Panc1 (cell line): ENCODE measurements at regions not wholly inside any gene's neighbourhood (a gene's known extent, or its start where the extent isn't known, plus 50 kb on each side); places are given as distances from the start of the nearest gene placed in this dataset.
"Not testable (repeated sequence)": the region's sequence is repeated elsewhere in the genome, so short reads cannot be mapped to it uniquely, and the experiment has no call there.

Source experiments
- ATAC-seq: fragments of 200-7000 bp; cut with Tn5 transposase; 2 replicates; pipeline ENCODE4 v1.9.1; 2020; ENCODE audit warnings: mild to moderate bottlenecking, moderate library complexity
- BruUV-seq: library from RNA; stranded (reverse); fragments of 400-500 nt; replicated peaks from 2 replicates; lab custom pipeline; 2021; lab: Mats Ljungman, UMichigan
- CTCF ChIA-PET: fragments of 300-600 bp; sonication (Branson Sonifier 250); formaldehyde crosslinking; loops from one replicate; lab custom pipeline; 2022; ENCODE audit warnings: antibody characterized with exemption; lab: Charles Lee
- POLR2A ChIA-PET: fragments of 300-600 bp; sonication (Branson Sonifier 250); formaldehyde crosslinking; loops from one replicate; lab custom pipeline; 2022; ENCODE audit warnings: antibody characterized with exemption; lab: Charles Lee
- DNase-seq: peaks from one replicate; pipeline ENCODE4 v3.0.0-alpha.2; 2010; ENCODE audit warnings: low read depth, low spot score
- H3K27ac ChIP-seq: 2 replicates; pipeline ENCODE4 v1.5.1; 2011; ENCODE audit warnings: mild to moderate bottlenecking, low read length, inconsistent platforms
- H3K27me3 ChIP-seq: fragments of 200-500 bp; sonication (Bioruptor generic); 2 replicates; pipeline ENCODE4 v1.6.0; 2014; ENCODE audit warnings: low read length, inconsistent platforms; ENCODE audit not compliant: control insufficient read depth, insufficient read depth
- H3K36me3 ChIP-seq: fragments of 200-500 bp; sonication (Bioruptor generic); 2 replicates; pipeline ENCODE4 v1.5.1; 2014; ENCODE audit warnings: inconsistent platforms, mild to moderate bottlenecking, low read length, moderate library complexity; ENCODE audit not compliant: control insufficient read depth, insufficient read depth
- H3K4me1 ChIP-seq: 2 replicates; pipeline ENCODE4 v1.5.1; 2011; ENCODE audit warnings: inconsistent platforms, mild to moderate bottlenecking, low read length, moderate library complexity; ENCODE audit not compliant: control insufficient read depth, insufficient read depth
- H3K4me3 ChIP-seq, 2 experiments: 2 replicates each; pipeline ENCODE4 v1.5.1; 2011 to 2012; ENCODE audit warnings: low read depth in 2 of 2, low read length in 2 of 2, mild to moderate bottlenecking in 2 of 2, inconsistent platforms in 1 of 2, moderate library complexity in 1 of 2
- H3K9me3 ChIP-seq: fragments of 200-500 bp; sonication (Bioruptor generic); 2 replicates; pipeline ENCODE4 v1.5.1; 2014; ENCODE audit warnings: low read depth, mild to moderate bottlenecking, inconsistent platforms, low read length, moderate library complexity; ENCODE audit not compliant: control insufficient read depth, insufficient read depth
- CTCF ChIP-seq: fragments of 450-650 bp; IDR thresholded peaks from 2 replicates; pipeline ENCODE4 v1.5.1; 2017; ENCODE audit warnings: mild to moderate bottlenecking
- POLR2AphosphoS5 ChIP-seq: IDR thresholded peaks from 2 replicates; pipeline ENCODE4 v1.6.1; 2012; ENCODE audit warnings: mild to moderate bottlenecking, low read depth, low read length, moderate library complexity
- REST ChIP-seq, 2 experiments: IDR thresholded peaks; 2 replicates each; pipeline ENCODE4 v1.6.1; 2011 to 2012; ENCODE audit warnings: low read depth in 2 of 2, control low read depth in 1 of 2, low read length in 1 of 2, mild to moderate bottlenecking in 1 of 2, moderate library complexity in 1 of 2; ENCODE audit not compliant: insufficient read depth in 1 of 2
- SIN3A ChIP-seq: IDR thresholded peaks from 2 replicates; pipeline ENCODE4 v1.6.1; 2012; ENCODE audit warnings: low read depth, mild to moderate bottlenecking, low read length, moderate library complexity, borderline replicate concordance; ENCODE audit not compliant: insufficient read depth
- TCF7L2 ChIP-seq: IDR thresholded peaks from 2 replicates; pipeline ENCODE4 v1.6.1; 2011; ENCODE audit warnings: mild to moderate bottlenecking, low read depth, low read length, inconsistent platforms
- in situ Hi-C: cut with HindIII; loops from 2 replicates; pipeline ENCODE4 v1.10.0; 2016; ENCODE audit warnings: low sequenced_read_pairs, low pct_unique_long_range_greater_than_20kb
- intact Hi-C: fragments of 100-400 bp; cut with micrococcal nuclease; formaldehyde crosslinking; loops from one replicate; pipeline ENCODE4 v1.10.0; 2022; ENCODE audit not compliant: unreplicated experiment

- H3K36me3 ChIP-seq, H3K9me3 ChIP-seq, H3K4me3 ChIP-seq, BruUV-seq, H3K27me3 ChIP-seq, DNase-seq, ATAC-seq, intact Hi-C loops, CTCF ChIA-PET, H3K27ac ChIP-seq, POLR2A ChIA-PET, H3K4me1 ChIP-seq, in situ Hi-C loops: not testable (repeated sequence)
Observed at GRCh38 chr12:54799966-54800365, 54.4 kb upstream of the MUCL1 start.

GRCh38 chr12:54798651-54799050 is 55.7 kb upstream of the MUCL1 start:
- TF ChIP-seq CTCF (no peak), TCF7L2 (no peak), SIN3A (no peak), POLR2AphosphoS5 (no peak), REST (IDR thresholded peaks at IDR 0.05; ENCODE audit: insufficient read depth in 1 of 2, low read depth in 2 of 2, low read length in 1 of 2) (no peak)
- DNase-seq (no peak), ATAC-seq (no peak)
- Histone ChIP-seq H3K4me1 (no peaks in the 10 kb centered on the region), H3K4me3 (no peak overlapping the region), H3K27ac (no peak overlapping the region), H3K27me3 (no peaks in the 10 kb centered on the region; the same call in 1 of the 2 replicates), H3K9me3 (no peaks in the 10 kb centered on the region), H3K36me3 (no peaks in the 10 kb centered on the region; the same call in 1 of the 2 replicates)
- ChIA-PET POLR2A (no interaction called here), CTCF (no interaction called here)
- no TSS peak for BruUV-seq
- intact Hi-C loops (no loop called here), in situ Hi-C loops (no loop called here)

- Histone ChIP-seq H3K4me3 (no peak overlapping the region), H3K36me3 (no peaks in the 10 kb centered on the region; the same call in 1 of the 2 replicates), H3K9me3 (no peaks in the 10 kb centered on the region), H3K27me3 (no peaks in the 10 kb centered on the region; the same call in 1 of the 2 replicates), H3K4me1 (no peaks in the 10 kb centered on the region), H3K27ac (no peak overlapping the region)
- in situ Hi-C loops = no loop called here
- ChIA-PET CTCF (no interaction called here), POLR2A (no interaction called here)
- BruUV-seq = no TSS peak
- intact Hi-C loops = no loop called here
- no peak for TF ChIP-seq SIN3A
- TF ChIP-seq CTCF = no peak
- no peak for TF ChIP-seq TCF7L2
- TF ChIP-seq REST (IDR thresholded peaks at IDR 0.05; ENCODE audit: insufficient read depth in 1 of 2, low read depth in 2 of 2, low read length in 1 of 2) = no peak
- no peak for TF ChIP-seq POLR2AphosphoS5
- ATAC-seq = no peak
- no peak for DNase-seq
Observed at GRCh38 chr12:54796991-54797390, 57.3 kb upstream of the MUCL1 start.
